Liver (tissue), 8 donors: ENCODE measurements at regions not wholly inside any gene's neighbourhood (a gene's known extent, or its start where the extent isn't known, plus 50 kb on each side); places are given as distances from the start of the nearest gene placed in this dataset.

ENCODE experiments used
- DNase-seq: peaks from one replicate; pipeline ENCODE4 v3.0.0-alpha.2; 2017; ENCODE audit warnings: low spot score
- H3K27ac ChIP-seq, 2 donors: one replicate each; pipeline ENCODE4 v1.7.0; 2013; ENCODE audit warnings: inconsistent platforms in 2 of 2, low read length in 2 of 2, control low read depth in 1 of 2, low read depth in 1 of 2, mild to moderate bottlenecking in 1 of 2
- H3K27me3 ChIP-seq, 4 donors: one replicate each; pipeline versions ENCODE4 v1.6.1 to v1.7.0; 2013; ENCODE audit warnings: low read length in 3 of 4, inconsistent platforms in 1 of 4, mild to moderate bottlenecking in 1 of 4, moderate library complexity in 1 of 4; ENCODE audit not compliant: control insufficient read depth in 4 of 4, insufficient read depth in 4 of 4
- H3K36me3 ChIP-seq, 4 donors: one replicate each; pipeline versions ENCODE4 v1.6.1 to v1.7.0; 2013; ENCODE audit warnings: low read length in 3 of 4, mild to moderate bottlenecking in 3 of 4, low read depth in 1 of 4, moderate library complexity in 1 of 4; ENCODE audit not compliant: control insufficient read depth in 4 of 4, insufficient read depth in 3 of 4
- H3K4me1 ChIP-seq, 4 donors: one replicate each; pipeline versions ENCODE4 v1.6.1 to v1.7.0; 2013; ENCODE audit warnings: low read length in 3 of 4, mild to moderate bottlenecking in 3 of 4, moderate library complexity in 1 of 4; ENCODE audit not compliant: control insufficient read depth in 4 of 4, insufficient read depth in 4 of 4
- H3K4me3 ChIP-seq, 3 donors: one replicate each; pipeline versions ENCODE4 v1.6.1 to v1.7.0; 2013; ENCODE audit warnings: low read length in 3 of 3, control low read depth in 1 of 3, low read depth in 1 of 3, mild to moderate bottlenecking in 1 of 3
- H3K9ac ChIP-seq, 2 donors: one replicate each; pipeline ENCODE4 v1.7.0; 2013; ENCODE audit warnings: low read length in 2 of 2, mild to moderate bottlenecking in 2 of 2, moderate library complexity in 2 of 2, control low read depth in 1 of 2, low read depth in 1 of 2
- H3K9me3 ChIP-seq, 4 donors: one replicate each; pipeline versions ENCODE4 v1.6.1 to v1.7.0; 2013; ENCODE audit warnings: low read length in 3 of 4; ENCODE audit not compliant: control insufficient read depth in 4 of 4
- EGR1 ChIP-seq, 2 donors: IDR thresholded peaks; 2 replicates each; pipeline ENCODE4 v1.6.1; 2016 to 2018; ENCODE audit warnings: antibody characterized with exemption in 2 of 2, low read depth in 2 of 2
- FOXA1 ChIP-seq: IDR thresholded peaks from 2 replicates; pipeline ENCODE4 v1.6.1; 2016; ENCODE audit warnings: antibody characterized with exemption
- FOXA2 ChIP-seq: IDR thresholded peaks from 2 replicates; pipeline ENCODE4 v1.6.1; 2016; ENCODE audit warnings: antibody characterized with exemption
- GABPA ChIP-seq, 2 donors: IDR thresholded peaks in 1 of 2; conservative IDR thresholded peaks in 1 of 2; 2 replicates each; pipeline ENCODE4 v1.6.1; 2016; ENCODE audit warnings: antibody characterized with exemption in 2 of 2, mild to moderate bottlenecking in 1 of 2, moderate library complexity in 1 of 2
- HNF4A ChIP-seq, 2 donors: conservative IDR thresholded peaks; 2 replicates each; pipeline ENCODE4 v1.6.1; 2016; ENCODE audit warnings: antibody characterized with exemption in 2 of 2, mild to moderate bottlenecking in 2 of 2
- HNF4G ChIP-seq: IDR thresholded peaks from 2 replicates; pipeline ENCODE4 v1.6.1; 2016; ENCODE audit warnings: antibody characterized with exemption
- NR2F2 ChIP-seq: IDR thresholded peaks from 2 replicates; pipeline ENCODE4 v1.6.1; 2016; ENCODE audit warnings: antibody characterized with exemption
- RAD21 ChIP-seq, 2 donors: IDR thresholded peaks; 2 replicates each; pipeline ENCODE4 v1.6.1; 2016; ENCODE audit warnings: antibody characterized with exemption in 2 of 2, mild to moderate bottlenecking in 2 of 2
- RXRA ChIP-seq, 2 donors: IDR thresholded peaks; 2 replicates each; pipeline ENCODE4 v1.6.1; 2017 to 2018; ENCODE audit warnings: antibody characterized with exemption in 2 of 2, mild to moderate bottlenecking in 1 of 2
- TAF1 ChIP-seq: conservative IDR thresholded peaks from 2 replicates; pipeline ENCODE4 v1.6.1; 2016; ENCODE audit warnings: antibody characterized with exemption, mild to moderate bottlenecking
- YY1 ChIP-seq: IDR thresholded peaks from 2 replicates; pipeline ENCODE4 v1.6.1; 2016; ENCODE audit warnings: antibody characterized with exemption, mild to moderate bottlenecking
- WGBS: extraction: QIAGEN DNeasy Blood & Tissue Kit; methylation state at CpG from one replicate; pipeline ENCODE4 v1.1.7; 2013; 5-methylcytosine and 5-hydroxymethylcytosine counted together
- TF ChIP-seq, protein P1 (sequence below): IDR thresholded peaks from 2 replicates; pipeline ENCODE4 v1.6.1; 2016; ENCODE audit warnings: antibody characterized with exemption
- TF ChIP-seq, protein P2 (sequence below): IDR thresholded peaks from 2 replicates; pipeline ENCODE4 v1.6.1; 2016; ENCODE audit warnings: antibody characterized with exemption
- TF ChIP-seq, protein P3 (sequence below): IDR thresholded peaks from 2 replicates; pipeline ENCODE4 v1.6.1; 2016; ENCODE audit warnings: antibody characterized with exemption
- TF ChIP-seq, protein P4 (sequence below): IDR thresholded peaks from 2 replicates; pipeline ENCODE4 v1.6.1; 2016; ENCODE audit warnings: antibody characterized with exemption, mild to moderate bottlenecking
- TF ChIP-seq, protein P5 (sequence below): fragments of 150-350 bp; IDR thresholded peaks from 2 replicates; pipeline ENCODE4 v1.5.1; 2017; ENCODE audit warnings: improper control_type of control experiment, low read depth, low read length; ENCODE audit not compliant: missing input control
- donor health status: healthy.
- donor health status: healthy.
- donor health status: healthy.
- donor health status: healthy.
- donor health status: healthy.

DNA sequence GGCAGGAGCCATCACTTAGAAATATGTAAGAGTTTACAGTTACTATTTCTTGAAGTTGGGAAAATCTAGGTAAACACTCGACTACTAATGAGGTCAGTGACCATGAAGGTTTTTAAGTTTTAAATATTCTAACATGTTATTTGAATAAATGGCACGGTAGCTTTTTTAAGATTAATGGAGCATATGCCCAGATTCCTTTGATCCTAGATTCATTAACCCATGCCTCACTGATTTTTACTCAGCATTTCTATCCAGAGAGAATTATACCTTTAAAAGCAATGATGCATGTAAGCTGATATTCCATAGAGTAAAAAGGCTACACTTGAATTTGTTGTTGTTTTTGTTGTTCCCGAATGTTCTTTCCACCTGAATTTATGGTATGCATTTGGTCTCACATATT, 541.4 kb downstream of the DACH1 start:
- H3K36me3 ChIP-seq: no peaks in the 10 kb centered on the region
- H3K9ac ChIP-seq: no peak overlapping the region
- H3K4me3 ChIP-seq: no peak overlapping the region
- 81% methylated on average over 3 of the region's 3 CpGs for WGBS
- no peak overlapping the region for H3K27ac ChIP-seq
- H3K27me3 ChIP-seq: no peaks in the 10 kb centered on the region
- H3K4me1 ChIP-seq: no peaks in the 10 kb centered on the region
- peaks cover 0 to 4% (median 0%) of the 10 kb centered on the region in 4 donors for H3K9me3 ChIP-seq
- no peak for DNase-seq
- TF ChIP-seq HNF4A (conservative IDR thresholded peaks at IDR 0.05) (no peak), NR2F2 (no peak), GABPA (IDR thresholded peaks at IDR 0.05 in 1 of 2, conservative IDR thresholded peaks at IDR 0.05 in 1 of 2) (no peak), FOXA2 (no peak), YY1 (no peak), RXRA (IDR thresholded peaks at IDR 0.05) (no peak), HNF4G (no peak), TAF1 (no peak), FOXA1 (no peak), RAD21 (IDR thresholded peaks at IDR 0.05) (no peak), EGR1 (IDR thresholded peaks at IDR 0.05; ENCODE audit: low read depth in 2 of 2) (no peak)
- TF ChIP-seq, protein P1, sequence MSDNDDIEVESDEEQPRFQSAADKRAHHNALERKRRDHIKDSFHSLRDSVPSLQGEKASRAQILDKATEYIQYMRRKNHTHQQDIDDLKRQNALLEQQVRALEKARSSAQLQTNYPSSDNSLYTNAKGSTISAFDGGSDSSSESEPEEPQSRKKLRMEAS: no peak
- TF ChIP-seq, protein P2, sequence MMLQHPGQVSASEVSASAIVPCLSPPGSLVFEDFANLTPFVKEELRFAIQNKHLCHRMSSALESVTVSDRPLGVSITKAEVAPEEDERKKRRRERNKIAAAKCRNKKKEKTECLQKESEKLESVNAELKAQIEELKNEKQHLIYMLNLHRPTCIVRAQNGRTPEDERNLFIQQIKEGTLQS: no peak
- TF ChIP-seq, protein P3, sequence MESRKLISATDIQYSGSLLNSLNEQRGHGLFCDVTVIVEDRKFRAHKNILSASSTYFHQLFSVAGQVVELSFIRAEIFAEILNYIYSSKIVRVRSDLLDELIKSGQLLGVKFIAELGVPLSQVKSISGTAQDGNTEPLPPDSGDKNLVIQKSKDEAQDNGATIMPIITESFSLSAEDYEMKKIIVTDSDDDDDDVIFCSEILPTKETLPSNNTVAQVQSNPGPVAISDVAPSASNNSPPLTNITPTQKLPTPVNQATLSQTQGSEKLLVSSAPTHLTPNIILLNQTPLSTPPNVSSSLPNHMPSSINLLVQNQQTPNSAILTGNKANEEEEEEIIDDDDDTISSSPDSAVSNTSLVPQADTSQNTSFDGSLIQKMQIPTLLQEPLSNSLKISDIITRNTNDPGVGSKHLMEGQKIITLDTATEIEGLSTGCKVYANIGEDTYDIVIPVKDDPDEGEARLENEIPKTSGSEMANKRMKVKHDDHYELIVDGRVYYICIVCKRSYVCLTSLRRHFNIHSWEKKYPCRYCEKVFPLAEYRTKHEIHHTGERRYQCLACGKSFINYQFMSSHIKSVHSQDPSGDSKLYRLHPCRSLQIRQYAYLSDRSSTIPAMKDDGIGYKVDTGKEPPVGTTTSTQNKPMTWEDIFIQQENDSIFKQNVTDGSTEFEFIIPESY: no peak
- TF ChIP-seq, protein P4, sequence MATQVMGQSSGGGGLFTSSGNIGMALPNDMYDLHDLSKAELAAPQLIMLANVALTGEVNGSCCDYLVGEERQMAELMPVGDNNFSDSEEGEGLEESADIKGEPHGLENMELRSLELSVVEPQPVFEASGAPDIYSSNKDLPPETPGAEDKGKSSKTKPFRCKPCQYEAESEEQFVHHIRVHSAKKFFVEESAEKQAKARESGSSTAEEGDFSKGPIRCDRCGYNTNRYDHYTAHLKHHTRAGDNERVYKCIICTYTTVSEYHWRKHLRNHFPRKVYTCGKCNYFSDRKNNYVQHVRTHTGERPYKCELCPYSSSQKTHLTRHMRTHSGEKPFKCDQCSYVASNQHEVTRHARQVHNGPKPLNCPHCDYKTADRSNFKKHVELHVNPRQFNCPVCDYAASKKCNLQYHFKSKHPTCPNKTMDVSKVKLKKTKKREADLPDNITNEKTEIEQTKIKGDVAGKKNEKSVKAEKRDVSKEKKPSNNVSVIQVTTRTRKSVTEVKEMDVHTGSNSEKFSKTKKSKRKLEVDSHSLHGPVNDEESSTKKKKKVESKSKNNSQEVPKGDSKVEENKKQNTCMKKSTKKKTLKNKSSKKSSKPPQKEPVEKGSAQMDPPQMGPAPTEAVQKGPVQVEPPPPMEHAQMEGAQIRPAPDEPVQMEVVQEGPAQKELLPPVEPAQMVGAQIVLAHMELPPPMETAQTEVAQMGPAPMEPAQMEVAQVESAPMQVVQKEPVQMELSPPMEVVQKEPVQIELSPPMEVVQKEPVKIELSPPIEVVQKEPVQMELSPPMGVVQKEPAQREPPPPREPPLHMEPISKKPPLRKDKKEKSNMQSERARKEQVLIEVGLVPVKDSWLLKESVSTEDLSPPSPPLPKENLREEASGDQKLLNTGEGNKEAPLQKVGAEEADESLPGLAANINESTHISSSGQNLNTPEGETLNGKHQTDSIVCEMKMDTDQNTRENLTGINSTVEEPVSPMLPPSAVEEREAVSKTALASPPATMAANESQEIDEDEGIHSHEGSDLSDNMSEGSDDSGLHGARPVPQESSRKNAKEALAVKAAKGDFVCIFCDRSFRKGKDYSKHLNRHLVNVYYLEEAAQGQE: no peak
- TF ChIP-seq, protein P5, sequence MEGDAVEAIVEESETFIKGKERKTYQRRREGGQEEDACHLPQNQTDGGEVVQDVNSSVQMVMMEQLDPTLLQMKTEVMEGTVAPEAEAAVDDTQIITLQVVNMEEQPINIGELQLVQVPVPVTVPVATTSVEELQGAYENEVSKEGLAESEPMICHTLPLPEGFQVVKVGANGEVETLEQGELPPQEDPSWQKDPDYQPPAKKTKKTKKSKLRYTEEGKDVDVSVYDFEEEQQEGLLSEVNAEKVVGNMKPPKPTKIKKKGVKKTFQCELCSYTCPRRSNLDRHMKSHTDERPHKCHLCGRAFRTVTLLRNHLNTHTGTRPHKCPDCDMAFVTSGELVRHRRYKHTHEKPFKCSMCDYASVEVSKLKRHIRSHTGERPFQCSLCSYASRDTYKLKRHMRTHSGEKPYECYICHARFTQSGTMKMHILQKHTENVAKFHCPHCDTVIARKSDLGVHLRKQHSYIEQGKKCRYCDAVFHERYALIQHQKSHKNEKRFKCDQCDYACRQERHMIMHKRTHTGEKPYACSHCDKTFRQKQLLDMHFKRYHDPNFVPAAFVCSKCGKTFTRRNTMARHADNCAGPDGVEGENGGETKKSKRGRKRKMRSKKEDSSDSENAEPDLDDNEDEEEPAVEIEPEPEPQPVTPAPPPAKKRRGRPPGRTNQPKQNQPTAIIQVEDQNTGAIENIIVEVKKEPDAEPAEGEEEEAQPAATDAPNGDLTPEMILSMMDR: no peak

DNA sequence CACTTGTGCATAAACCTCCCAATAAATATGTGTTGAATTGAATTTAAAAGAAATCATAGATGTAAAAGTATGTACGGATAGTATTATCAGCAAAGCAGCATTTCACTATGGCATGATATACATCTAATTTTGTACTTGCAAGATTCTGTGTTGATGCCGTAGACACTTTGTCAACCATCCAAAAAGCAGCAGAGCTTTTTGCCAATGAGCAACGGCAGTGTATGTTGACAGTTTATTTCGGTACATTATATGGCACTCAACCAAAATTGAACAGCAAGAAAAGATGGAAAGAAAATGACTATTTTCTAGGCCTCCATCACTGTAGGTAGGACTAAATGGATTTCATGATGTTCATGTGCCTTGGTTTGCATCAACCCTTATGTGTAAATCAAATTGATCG, 543.7 kb downstream of the DACH1 start:
- peaks cover 0 to 4% (median 0%) of the 10 kb centered on the region in 4 donors for H3K9me3 ChIP-seq
- H3K27me3 ChIP-seq: peaks cover 0 to 2% (median 0%) of the 10 kb centered on the region in 4 donors
- no peak overlapping the region for H3K4me3 ChIP-seq
- DNase-seq: no peak
- no peak overlapping the region for H3K27ac ChIP-seq
- H3K9ac ChIP-seq: no peak overlapping the region
- TF ChIP-seq HNF4A (conservative IDR thresholded peaks at IDR 0.05): no peak
- no peak for TF ChIP-seq NR2F2
- TF ChIP-seq, protein P5: no peak
- no peak for TF ChIP-seq TAF1
- no peak for TF ChIP-seq RAD21 (IDR thresholded peaks at IDR 0.05)
- no peak for TF ChIP-seq FOXA1
- TF ChIP-seq GABPA (IDR thresholded peaks at IDR 0.05 in 1 of 2, conservative IDR thresholded peaks at IDR 0.05 in 1 of 2): no peak
- no peaks in the 10 kb centered on the region for H3K4me1 ChIP-seq
- 86% methylated on average over 5 of the region's 5 CpGs for WGBS
- H3K36me3 ChIP-seq: no peaks in the 10 kb centered on the region
